GM19023 (cell line): ENCODE measurements at regions not wholly inside any gene's neighbourhood (a gene's known extent, or its start where the extent isn't known, plus 50 kb on each side); places are given as distances from the start of the nearest gene placed in this dataset.

Experiments
- ATAC-seq: cut with Tn5 transposase; IDR thresholded peaks from one replicate; pipeline ENCODE4 v1.9.1; 2021; ENCODE audit warnings: mild to moderate bottlenecking, moderate library complexity; ENCODE audit not compliant: unreplicated experiment

GRCh38 chr5:74055486-74056106 is 429.6 kb downstream of the ARHGEF28 start:
- ATAC-seq, result no peak

GRCh38 chr5:74054641-74055421 is 428.8 kb downstream of the ARHGEF28 start:
- no peak for ATAC-seq

GRCh38 chr5:74054139-74054538 is 428.1 kb downstream of the ARHGEF28 start:
- no peak for ATAC-seq

GRCh38 chr5:74052441-74053221 is 426.6 kb downstream of the ARHGEF28 start:
- ATAC-seq, result no peak

- no peak for ATAC-seq
Observed at GRCh38 chr5:74051076-74051475, 425.1 kb downstream of the ARHGEF28 start.

- no peak for ATAC-seq
Observed at GRCh38 chr5:74044936-74045335, 418.9 kb downstream of the ARHGEF28 start.

- no peak for ATAC-seq
Observed at GRCh38 chr5:74042959-74043358, 417.0 kb downstream of the ARHGEF28 start.

- ATAC-seq, result no peak
Observed at GRCh38 chr5:74042559-74042958, 416.6 kb downstream of the ARHGEF28 start.

GRCh38 chr5:74041913-74042312 is 415.9 kb downstream of the ARHGEF28 start:
- no peak for ATAC-seq

GRCh38 chr5:74040811-74041491 is 415.0 kb downstream of the ARHGEF28 start:
- no peak for ATAC-seq

GRCh38 chr5:74040065-74040551 is 414.1 kb downstream of the ARHGEF28 start:
- ATAC-seq, result no peak

GRCh38 chr5:74037321-74037720 is 411.3 kb downstream of the ARHGEF28 start:
- no peak for ATAC-seq

- ATAC-seq, result no peak
Observed at GRCh38 chr5:74035521-74035937, 409.5 kb downstream of the ARHGEF28 start.

GRCh38 chr5:74034733-74035132 is 408.7 kb downstream of the ARHGEF28 start:
- ATAC-seq, result no peak

- ATAC-seq, result no peak
Observed at GRCh38 chr5:74032617-74033016, 406.6 kb downstream of the ARHGEF28 start.

- no peak for ATAC-seq
Observed at GRCh38 chr5:74031536-74031935, 405.5 kb downstream of the ARHGEF28 start.

GRCh38 chr5:74030821-74031220 is 404.8 kb downstream of the ARHGEF28 start:
- ATAC-seq, result no peak

GRCh38 chr5:74030371-74030770 is 404.4 kb downstream of the ARHGEF28 start:
- ATAC-seq, result no peak

GRCh38 chr5:74028976-74029375 is 403.0 kb downstream of the ARHGEF28 start:
- no peak for ATAC-seq

- no peak for ATAC-seq
Observed at GRCh38 chr5:74028406-74028805, 402.4 kb downstream of the ARHGEF28 start.

GRCh38 chr5:74027732-74028338 is 401.8 kb downstream of the ARHGEF28 start:
- no peak for ATAC-seq
